GM18868 (cell line): ENCODE measurements at regions not wholly inside any gene's neighbourhood (a gene's known extent, or its start where the extent isn't known, plus 50 kb on each side); places are given as distances from the start of the nearest gene placed in this dataset.
"Not testable (repeated sequence)": the region's sequence is repeated elsewhere in the genome, so short reads cannot be mapped to it uniquely, and the experiment has no call there.

Experiments
- ATAC-seq: cut with Tn5 transposase; IDR thresholded peaks from one replicate; pipeline ENCODE4 v1.9.1; 2021; ENCODE audit warnings: mild to moderate bottlenecking, moderate library complexity; ENCODE audit not compliant: unreplicated experiment

- ATAC-seq: no peak
These were observed 79.4 kb upstream of the SLC25A33 start for GRCh38 chr1:9459816-9460407.

- ATAC-seq: no peak
These were observed 73.6 kb upstream of the SLC25A33 start for GRCh38 chr1:9465640-9466039.

GRCh38 chr1:9466780-9467758, 72.2 kb upstream of the SLC25A33 start:
- ATAC-seq: no peak

GRCh38 chr1:9469882-9470281, 69.4 kb upstream of the SLC25A33 start:
- not testable (repeated sequence) for ATAC-seq

- no peak for ATAC-seq
These were observed 67.6 kb upstream of the SLC25A33 start for GRCh38 chr1:9471679-9472078.

- ATAC-seq: no peak
These were observed 66.8 kb upstream of the SLC25A33 start for GRCh38 chr1:9472386-9473031.

GRCh38 chr1:9473032-9473807, 66.0 kb upstream of the SLC25A33 start:
- no peak for ATAC-seq

GRCh38 chr1:9475061-9475627, 64.1 kb upstream of the SLC25A33 start:
- ATAC-seq: no peak

GRCh38 chr1:9476790-9477463, 62.3 kb upstream of the SLC25A33 start:
- ATAC-seq: no peak

GRCh38 chr1:9477535-9477934, 61.7 kb upstream of the SLC25A33 start:
- ATAC-seq: no peak

GRCh38 chr1:9478021-9478420, 61.2 kb upstream of the SLC25A33 start:
- no peak for ATAC-seq

GRCh38 chr1:9481048-9481447, 58.2 kb upstream of the SLC25A33 start:
- ATAC-seq: no peak

- no peak for ATAC-seq
These were observed 56.9 kb upstream of the SLC25A33 start for GRCh38 chr1:9482403-9482802.

- ATAC-seq: no peak
These were observed 56.3 kb upstream of the SLC25A33 start for GRCh38 chr1:9482816-9483572.

- ATAC-seq: no peak
These were observed 52.7 kb upstream of the SLC25A33 start for GRCh38 chr1:9486466-9487140.
